ENCODE measurements at regions not wholly inside any gene's neighbourhood (a gene's known extent, or its start where the extent isn't known, plus 50 kb on each side); places are given as distances from the start of the nearest gene placed in this dataset.

DNA sequence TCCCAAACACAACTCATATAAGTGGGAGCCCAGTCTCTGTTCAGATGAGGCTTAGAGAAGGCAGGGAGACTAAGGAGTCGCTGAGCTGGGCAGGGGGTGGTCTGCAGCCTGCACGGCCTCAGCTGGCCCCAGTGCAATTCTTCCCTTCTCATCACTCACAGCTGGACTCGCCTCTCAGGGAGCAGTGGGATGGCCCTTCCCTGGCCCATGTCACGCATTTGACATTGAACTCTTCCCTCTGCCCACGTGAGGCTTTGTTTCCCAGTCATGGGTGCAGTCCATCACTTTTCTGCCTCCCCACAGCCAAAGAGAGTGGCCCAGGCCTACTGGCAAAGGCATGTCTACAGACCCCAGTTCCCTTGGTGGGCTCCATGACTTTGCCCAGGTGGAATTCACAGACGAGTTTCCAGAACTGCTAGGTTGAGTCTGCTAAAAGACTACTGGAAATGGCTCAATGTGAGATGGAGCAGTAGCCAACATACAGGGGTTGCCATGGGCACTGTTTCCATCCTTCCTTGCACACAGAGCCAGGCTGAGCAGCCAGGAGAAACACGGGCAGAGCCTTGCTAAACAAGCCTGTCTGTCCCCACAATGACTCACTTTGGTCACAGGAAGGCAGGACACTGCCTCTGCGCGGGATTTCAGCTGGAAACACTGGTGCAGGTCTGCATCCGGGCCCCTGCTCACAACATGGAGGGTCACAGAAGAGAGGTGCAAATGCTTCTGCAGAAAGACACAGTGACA lies 90.1 kb downstream of the OAT start:
- WGBS, 2 donors, result 66 to 68% methylated on average over 10 of the region's 10 CpGs
- no peak overlapping the region for H3K4me3 ChIP-seq
- H3K27me3 ChIP-seq, result peaks cover 0 to 9% (median 0%) of the 10 kb centered on the region in 7 donors
- TF ChIP-seq, protein P1, sequence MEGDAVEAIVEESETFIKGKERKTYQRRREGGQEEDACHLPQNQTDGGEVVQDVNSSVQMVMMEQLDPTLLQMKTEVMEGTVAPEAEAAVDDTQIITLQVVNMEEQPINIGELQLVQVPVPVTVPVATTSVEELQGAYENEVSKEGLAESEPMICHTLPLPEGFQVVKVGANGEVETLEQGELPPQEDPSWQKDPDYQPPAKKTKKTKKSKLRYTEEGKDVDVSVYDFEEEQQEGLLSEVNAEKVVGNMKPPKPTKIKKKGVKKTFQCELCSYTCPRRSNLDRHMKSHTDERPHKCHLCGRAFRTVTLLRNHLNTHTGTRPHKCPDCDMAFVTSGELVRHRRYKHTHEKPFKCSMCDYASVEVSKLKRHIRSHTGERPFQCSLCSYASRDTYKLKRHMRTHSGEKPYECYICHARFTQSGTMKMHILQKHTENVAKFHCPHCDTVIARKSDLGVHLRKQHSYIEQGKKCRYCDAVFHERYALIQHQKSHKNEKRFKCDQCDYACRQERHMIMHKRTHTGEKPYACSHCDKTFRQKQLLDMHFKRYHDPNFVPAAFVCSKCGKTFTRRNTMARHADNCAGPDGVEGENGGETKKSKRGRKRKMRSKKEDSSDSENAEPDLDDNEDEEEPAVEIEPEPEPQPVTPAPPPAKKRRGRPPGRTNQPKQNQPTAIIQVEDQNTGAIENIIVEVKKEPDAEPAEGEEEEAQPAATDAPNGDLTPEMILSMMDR (IDR thresholded peaks at IDR 0.05), result no peak
- no peak for DNase-seq
- intact Hi-C loops (cut with DNase I), result no loop called here
- H3K4me1 ChIP-seq, result no peaks in the 10 kb centered on the region
- no peak overlapping the region for H3K27ac ChIP-seq
- peaks cover 0 to 23% (median 9%) of the 10 kb centered on the region in 11 donors for H3K9me3 ChIP-seq
- no peaks in the 10 kb centered on the region for H3K36me3 ChIP-seq
- ATAC-seq, result no peak

DNA sequence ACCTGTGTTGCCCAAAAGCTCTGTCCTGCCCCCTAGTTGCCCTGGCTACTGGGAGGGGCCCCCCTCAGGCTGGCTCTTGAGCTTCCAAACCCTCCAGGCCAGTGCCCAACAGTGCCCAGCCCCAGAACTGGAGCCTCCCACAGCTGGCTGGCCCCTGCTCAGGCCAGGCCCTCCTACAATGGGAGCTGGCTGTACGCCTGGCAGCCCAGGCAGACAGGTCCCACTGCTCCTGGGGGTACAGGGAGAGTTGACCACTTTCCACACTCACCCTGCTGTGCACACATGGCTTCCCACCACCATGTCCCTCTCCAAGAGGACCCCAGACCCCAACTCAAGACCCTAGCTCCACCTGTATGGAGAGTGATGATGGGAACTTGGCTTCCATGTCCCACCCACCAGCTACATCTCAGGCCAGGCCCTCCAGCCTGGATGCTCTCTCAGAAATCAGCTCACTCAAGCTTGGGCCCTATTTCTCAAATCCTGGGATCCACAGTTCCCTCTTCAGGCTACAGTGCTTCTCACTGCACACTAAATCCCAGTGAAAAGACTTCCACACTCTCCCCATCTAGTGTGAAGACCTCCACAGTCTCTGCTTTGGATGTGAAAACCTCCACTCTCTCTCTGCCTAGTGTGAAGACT lies 92.6 kb downstream of the OAT start:
- 0% methylated on average over 1 of the region's 1 CpG for WGBS, 2 donors
- ATAC-seq (no peak), DNase-seq (no peak)
- peaks cover 0 to 3% (median 2%) of the 10 kb centered on the region in 11 donors for H3K9me3 ChIP-seq
- H3K36me3 ChIP-seq, result no peaks in the 10 kb centered on the region
- no peaks in the 10 kb centered on the region for H3K4me1 ChIP-seq
- H3K4me3 ChIP-seq, result no peak overlapping the region
- H3K27ac ChIP-seq, result no peak overlapping the region
- peaks cover 0 to 11% (median 0%) of the 10 kb centered on the region in 7 donors for H3K27me3 ChIP-seq
- TF ChIP-seq, protein P1 (IDR thresholded peaks at IDR 0.05), result no peak
- intact Hi-C loops (cut with DNase I), result no loop called here

DNA sequence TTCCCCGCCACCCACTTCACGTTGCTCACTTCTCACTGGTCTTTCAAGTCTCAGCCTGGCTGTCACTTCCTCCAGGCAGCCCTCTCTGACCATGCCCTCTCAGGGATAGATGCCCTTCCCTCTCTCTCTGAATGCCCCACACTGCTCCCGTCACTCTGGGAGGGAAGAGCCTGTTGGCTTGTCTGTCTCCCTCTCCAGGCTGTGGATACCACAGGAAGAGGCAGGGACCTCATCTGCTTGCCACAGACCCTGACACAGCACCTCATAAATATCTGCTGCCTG lies 93.1 kb downstream of the OAT start:
- no peaks in the 10 kb centered on the region for H3K36me3 ChIP-seq
- ATAC-seq, result no peak
- H3K27me3 ChIP-seq, result peaks cover 0 to 11% (median 0%) of the 10 kb centered on the region in 7 donors
- TF ChIP-seq, protein P1 (IDR thresholded peaks at IDR 0.05), result no peak
- no peak overlapping the region for H3K4me3 ChIP-seq
- H3K27ac ChIP-seq, result no peak overlapping the region
- DNase-seq, result no peak
- no peaks in the 10 kb centered on the region for H3K9me3 ChIP-seq
- intact Hi-C loops (cut with DNase I), result no loop called here
- 82 to 85% methylated on average over 3 of the region's 3 CpGs for WGBS, 2 donors
- no peaks in the 10 kb centered on the region for H3K4me1 ChIP-seq

DNA sequence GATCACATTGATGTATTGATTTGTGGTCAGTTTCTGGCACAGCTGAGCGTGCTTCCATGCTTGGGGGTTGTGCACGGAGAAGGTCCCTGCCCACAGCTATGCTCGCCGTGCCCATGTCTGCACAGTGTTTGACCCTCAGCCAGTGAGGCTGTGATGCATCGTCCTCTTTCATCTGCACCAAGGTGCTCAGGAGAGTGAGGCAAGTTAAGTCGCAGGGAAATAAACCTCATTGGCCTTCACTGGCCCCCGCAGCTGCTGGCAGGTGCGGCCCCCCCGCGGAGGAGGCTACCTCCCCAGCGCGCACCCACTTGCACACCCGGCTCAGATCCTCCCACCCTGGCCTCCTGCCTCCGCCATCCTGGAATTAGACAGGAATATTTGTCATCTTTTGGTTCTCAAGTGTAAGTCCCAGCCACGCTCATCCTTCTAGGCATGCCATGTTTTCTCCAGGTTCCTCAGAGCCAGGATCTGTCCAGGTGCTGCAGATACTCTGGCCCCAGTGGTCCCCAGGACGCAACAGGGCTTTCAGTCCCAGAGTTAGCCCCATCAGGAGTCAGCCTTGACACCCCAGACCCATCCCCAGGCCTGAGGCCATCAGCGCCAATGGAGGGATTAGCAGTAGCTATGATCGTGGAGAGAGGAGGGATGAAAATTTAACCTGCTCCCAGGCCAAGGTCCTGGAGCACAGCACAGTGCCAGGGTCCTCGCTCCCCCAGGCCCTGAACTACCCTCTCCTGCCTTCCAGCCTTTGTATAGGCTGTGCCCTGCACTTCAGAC lies 93.7 kb downstream of the OAT start:
- Histone ChIP-seq H3K27ac (no peak overlapping the region), H3K36me3 (no peaks in the 10 kb centered on the region), H3K27me3 (peaks cover 0 to 9% (median 0%) of the 10 kb centered on the region in 7 donors), H3K4me3 (no peak overlapping the region), H3K4me1 (no peaks in the 10 kb centered on the region), H3K9me3 (no peaks in the 10 kb centered on the region)
- DNase-seq, result no peak
- no peak for ATAC-seq
- whole genome bisulfite sequencing, 2 donors, result 86 to 89% methylated on average over 19 of the region's 19 CpGs
- TF ChIP-seq, protein P1 (IDR thresholded peaks at IDR 0.05), result no peak
- intact Hi-C loops (cut with DNase I), result no loop called here

Data from heart right ventricle (tissue), 16 donors.